ENCODE measurements at regions not wholly inside any gene's neighbourhood (a gene's known extent, or its start where the extent isn't known, plus 50 kb on each side); places are given as distances from the start of the nearest gene placed in this dataset.
A peak's percentile ranks its signal among the peaks of the same experiment; 100 is the strongest.

- H2AFZ ChIP-seq (ENCODE audit: low read length) = peak overlapping the region; percentile 3; the same call in 1 of the 2 replicates
- peaks cover 25% of the 10 kb centered on the region for H3K4me1 ChIP-seq (ENCODE audit: insufficient read depth, low read length, poor library complexity, severe bottlenecking)
- H3K27me3 ChIP-seq (ENCODE audit: insufficient read depth, low read length, poor library complexity, severe bottlenecking) = no peaks in the 10 kb centered on the region
Observed at GRCh38 chr5:96528826-96529474, 95.9 kb upstream of the PCSK1 start.

GRCh38 chr5:96529559-96529958, 96.5 kb upstream of the PCSK1 start:
- TF ChIP-seq EZH2phosphoT487 (IDR thresholded peaks at IDR 0.05; ENCODE audit: borderline replicate concordance) = no peak
- no peak for TF ChIP-seq CTCF (conservative IDR thresholded peaks at IDR 0.05; ENCODE audit: low read length)
- H3K9me3 ChIP-seq (ENCODE audit: insufficient read depth, low read depth, low read length) = no peaks in the 10 kb centered on the region

More at GRCh38 chr5:96528826-96529474, 95.9 kb upstream of the PCSK1 start:
- Histone ChIP-seq H3K79me2 (ENCODE audit: insufficient read depth, low read length) (no peaks in the 10 kb centered on the region), H3F3A (ENCODE audit: low read depth) (no peaks in the 10 kb centered on the region; the same call in none of the 2 replicates), H3K9ac (ENCODE audit: low read depth, low read length, poor library complexity, severe bottlenecking) (no peak overlapping the region), H3K36me3 (ENCODE audit: insufficient read depth, low read length) (no peaks in the 10 kb centered on the region), H3K4me2 (ENCODE audit: low read depth, low read length, poor library complexity, severe bottlenecking) (peak overlapping the region; percentile 28), H3K4me3 (ENCODE audit: low read length, poor library complexity, severe bottlenecking) (no peak overlapping the region), H3K9me2 (replicated peaks; ENCODE audit: low read depth, low read length) (no peaks in the 10 kb centered on the region), H3K9me3 (ENCODE audit: insufficient read depth, low read depth, low read length) (no peaks in the 10 kb centered on the region), H4K20me1 (ENCODE audit: insufficient read depth, low read length, poor library complexity, severe bottlenecking) (no peaks in the 10 kb centered on the region)
- TF ChIP-seq EZH2phosphoT487 (IDR thresholded peaks at IDR 0.05; ENCODE audit: borderline replicate concordance) = no peak
- no peak for TF ChIP-seq CTCF (conservative IDR thresholded peaks at IDR 0.05; ENCODE audit: low read length)

GRCh38 chr5:96530901-96531300, 97.9 kb upstream of the PCSK1 start:
- H3K36me3 ChIP-seq (ENCODE audit: insufficient read depth, low read length) = no peaks in the 10 kb centered on the region
- TF ChIP-seq CTCF (conservative IDR thresholded peaks at IDR 0.05; ENCODE audit: low read length) = no peak
- TF ChIP-seq EZH2phosphoT487 (IDR thresholded peaks at IDR 0.05; ENCODE audit: borderline replicate concordance) = no peak
- H3K4me1 ChIP-seq (ENCODE audit: insufficient read depth, low read length, poor library complexity, severe bottlenecking) = peaks cover 25% of the 10 kb centered on the region
- no peak overlapping the region for H3K4me3 ChIP-seq (ENCODE audit: low read length, poor library complexity, severe bottlenecking)
- no peaks in the 10 kb centered on the region for H3K79me2 ChIP-seq (ENCODE audit: insufficient read depth, low read length)
- no peaks in the 10 kb centered on the region; the same call in none of the 2 replicates for H3F3A ChIP-seq (ENCODE audit: low read depth)
- no peaks in the 10 kb centered on the region for H4K20me1 ChIP-seq (ENCODE audit: insufficient read depth, low read length, poor library complexity, severe bottlenecking)
- H3K9me2 ChIP-seq (replicated peaks; ENCODE audit: low read depth, low read length) = no peaks in the 10 kb centered on the region
- no peak overlapping the region for H3K4me2 ChIP-seq (ENCODE audit: low read depth, low read length, poor library complexity, severe bottlenecking)
- no peak overlapping the region for H3K9ac ChIP-seq (ENCODE audit: low read depth, low read length, poor library complexity, severe bottlenecking)
- no peak overlapping the region for H2AFZ ChIP-seq (ENCODE audit: low read length)
- no peaks in the 10 kb centered on the region for H3K27me3 ChIP-seq (ENCODE audit: insufficient read depth, low read length, poor library complexity, severe bottlenecking)
- H3K9me3 ChIP-seq (ENCODE audit: insufficient read depth, low read depth, low read length) = no peaks in the 10 kb centered on the region

More at GRCh38 chr5:96529559-96529958, 96.5 kb upstream of the PCSK1 start:
- Histone ChIP-seq H2AFZ (ENCODE audit: low read length) (no peak overlapping the region), H3F3A (ENCODE audit: low read depth) (no peaks in the 10 kb centered on the region; the same call in none of the 2 replicates), H4K20me1 (ENCODE audit: insufficient read depth, low read length, poor library complexity, severe bottlenecking) (no peaks in the 10 kb centered on the region), H3K36me3 (ENCODE audit: insufficient read depth, low read length) (no peaks in the 10 kb centered on the region), H3K79me2 (ENCODE audit: insufficient read depth, low read length) (no peaks in the 10 kb centered on the region), H3K4me3 (ENCODE audit: low read length, poor library complexity, severe bottlenecking) (no peak overlapping the region), H3K4me2 (ENCODE audit: low read depth, low read length, poor library complexity, severe bottlenecking) (peak overlapping the region; percentile 28), H3K9me2 (replicated peaks; ENCODE audit: low read depth, low read length) (no peaks in the 10 kb centered on the region), H3K9ac (ENCODE audit: low read depth, low read length, poor library complexity, severe bottlenecking) (no peak overlapping the region), H3K4me1 (ENCODE audit: insufficient read depth, low read length, poor library complexity, severe bottlenecking) (peaks cover 25% of the 10 kb centered on the region), H3K27me3 (ENCODE audit: insufficient read depth, low read length, poor library complexity, severe bottlenecking) (no peaks in the 10 kb centered on the region)

Data from Loucy (cell line).